Stimulated activated CD8-positive, alpha-beta memory T cell treated with anti-CD3 and anti-CD28 coated beads, Interleukin-15, amount 100 ng/mL, for 24 hours (primary cell): ENCODE measurements at regions not wholly inside any gene's neighbourhood (a gene's known extent, or its start where the extent isn't known, plus 50 kb on each side); places are given as distances from the start of the nearest gene placed in this dataset.
"Not testable (repeated sequence)": the region's sequence is repeated elsewhere in the genome, so short reads cannot be mapped to it uniquely, and the experiment has no call there.

Source experiments
- DNase-seq: peaks from one replicate; pipeline ENCODE4 v3.0.0-alpha.2; 2020; ENCODE audit warnings: low read depth

DNA sequence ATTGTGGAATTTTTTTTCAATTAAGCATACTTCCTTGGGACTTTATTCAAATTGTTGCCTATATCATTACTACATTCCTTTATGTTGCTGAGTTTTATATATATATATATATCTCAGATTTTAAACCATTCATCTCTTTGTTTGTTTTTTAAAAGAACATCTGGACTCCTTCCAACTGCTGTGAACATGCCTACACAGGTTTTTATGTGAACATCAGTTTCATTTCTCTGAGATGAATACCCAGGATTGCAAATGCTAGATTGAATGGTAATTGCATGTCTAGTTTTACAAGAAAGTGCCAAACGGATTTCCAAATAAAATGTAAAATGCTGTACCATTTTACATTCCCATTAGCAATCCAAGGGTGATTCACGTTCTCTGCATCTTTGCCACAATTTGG, 1289.3 kb downstream of the HACE1 start:
- no peak for DNase-seq

- no peak for DNase-seq
These were observed 1304.8 kb downstream of the HACE1 start for GRCh38 chr6:103554911-103555310.

DNA sequence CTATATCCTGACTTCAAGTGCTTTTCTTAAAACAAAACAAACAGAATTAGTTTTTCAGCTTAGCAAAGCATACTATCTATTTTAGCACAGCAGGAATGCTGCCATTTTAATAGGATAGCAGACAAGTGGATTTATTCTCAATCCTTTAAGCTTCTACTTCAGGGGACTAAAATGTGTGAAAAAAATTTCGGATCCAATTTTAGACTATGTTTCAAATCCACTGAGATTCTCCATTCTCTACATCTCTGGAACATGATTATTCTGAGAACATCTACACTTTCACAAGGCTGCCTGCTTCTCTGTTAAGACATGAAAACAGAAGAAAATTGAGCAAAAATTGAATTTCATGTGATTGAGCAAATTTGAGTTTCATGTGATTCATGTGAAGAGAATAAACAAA, 1321.3 kb downstream of the HACE1 start:
- no peak for DNase-seq

- no peak for DNase-seq
These were observed 1324.9 kb downstream of the HACE1 start for GRCh38 chr6:103534814-103535213.

GRCh38 chr6:103534095-103534494, 1325.6 kb downstream of the HACE1 start:
- DNase-seq, result no peak

DNA sequence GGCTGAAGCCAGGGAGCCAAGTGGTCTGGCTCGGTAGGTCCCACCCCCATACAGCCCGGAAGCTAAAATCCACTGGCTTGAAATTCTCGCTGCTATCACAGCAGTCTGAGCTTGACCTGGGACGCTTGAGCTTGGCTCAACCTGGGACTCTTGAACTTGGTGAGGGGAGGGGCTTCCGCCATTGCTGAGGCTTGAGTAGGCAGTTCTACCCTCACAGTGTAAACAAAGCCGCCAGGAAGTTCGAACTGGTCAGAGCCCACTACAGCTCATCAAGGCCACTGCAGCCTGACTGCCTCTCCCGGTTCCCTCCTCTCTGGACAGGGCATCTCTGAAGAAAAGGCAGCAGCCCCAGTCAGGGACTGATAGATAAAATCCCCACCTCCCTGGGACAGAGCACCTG, 1337.7 kb downstream of the HACE1 start:
- no peak for DNase-seq

DNA sequence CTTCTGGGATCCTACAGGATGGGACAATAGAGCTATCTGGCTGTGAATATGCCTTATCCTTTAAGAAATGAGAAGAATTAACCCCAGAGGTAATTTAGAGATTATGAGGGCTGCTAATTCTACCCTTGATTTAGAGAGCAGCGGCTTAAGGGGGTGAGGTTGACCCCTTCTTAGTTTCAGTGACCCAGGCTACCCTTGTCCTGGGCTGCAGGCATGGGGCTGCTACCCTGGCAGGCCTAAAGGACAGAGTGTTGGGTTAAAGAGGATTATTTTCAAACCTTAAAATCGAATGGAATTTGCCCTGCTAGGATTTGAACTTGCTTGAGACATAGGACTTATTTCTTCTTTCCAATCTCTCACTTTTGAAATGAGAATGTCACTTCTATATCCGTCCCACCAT, 1343.4 kb downstream of the HACE1 start:
- no peak for DNase-seq

- DNase-seq, result no peak
These were observed 1352.7 kb downstream of the HACE1 start for GRCh38 chr6:103507052-103507451.

- no peak for DNase-seq
These were observed 1354.6 kb downstream of the HACE1 start for GRCh38 chr6:103505155-103505518.

- no peak for DNase-seq
These were observed 1355.1 kb downstream of the HACE1 start for GRCh38 chr6:103504501-103505154.

DNA sequence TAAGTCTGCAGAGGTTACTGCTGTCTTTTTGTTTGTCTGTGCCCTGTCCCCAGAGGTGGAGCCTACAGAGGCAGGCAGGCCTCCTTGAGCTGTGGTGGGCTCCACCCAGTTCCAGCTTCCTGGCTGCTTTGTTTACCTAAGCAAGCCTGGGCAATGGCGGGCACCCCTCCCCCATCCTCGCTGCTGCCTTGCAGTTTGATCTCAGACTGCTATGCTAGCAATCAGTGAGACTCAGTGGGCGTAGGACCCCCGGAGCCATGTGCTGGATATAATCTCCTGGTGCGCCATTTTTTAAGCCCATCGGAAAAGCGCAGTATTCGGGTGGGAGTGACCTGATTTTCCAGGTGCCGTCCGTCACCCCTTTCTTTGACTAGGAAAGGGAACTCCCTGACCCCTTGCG, 1363.1 kb downstream of the HACE1 start:
- DNase-seq, result not testable (repeated sequence)

DNA sequence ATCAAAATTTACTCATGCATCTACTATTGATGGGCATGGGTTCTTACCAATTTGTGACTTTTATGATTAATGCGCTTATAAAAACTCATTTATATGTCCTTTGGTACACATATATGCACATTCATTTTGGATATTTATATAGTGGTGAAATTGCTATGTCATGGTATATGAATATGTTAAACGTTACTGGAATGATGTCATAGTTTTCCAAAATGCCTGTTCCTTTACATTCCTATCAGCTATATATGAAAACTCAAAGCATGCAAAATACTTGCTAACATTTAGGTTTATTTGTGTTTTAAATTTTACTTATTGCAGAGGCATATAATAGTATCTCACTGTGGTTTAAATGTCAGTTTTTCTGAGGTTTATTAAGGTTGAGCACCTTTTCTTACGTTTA, 1403.1 kb downstream of the HACE1 start:
- DNase-seq, result no peak

- no peak for DNase-seq
These were observed 1404.4 kb downstream of the HACE1 start for GRCh38 chr6:103455275-103455674.

GRCh38 chr6:103409475-103409874, 1450.2 kb downstream of the HACE1 start:
- no peak for DNase-seq

- DNase-seq, result no peak
These were observed 1454.4 kb downstream of the HACE1 start for GRCh38 chr6:103405321-103405720.

GRCh38 chr6:103404799-103405198, 1454.9 kb downstream of the HACE1 start:
- no peak for DNase-seq

DNA sequence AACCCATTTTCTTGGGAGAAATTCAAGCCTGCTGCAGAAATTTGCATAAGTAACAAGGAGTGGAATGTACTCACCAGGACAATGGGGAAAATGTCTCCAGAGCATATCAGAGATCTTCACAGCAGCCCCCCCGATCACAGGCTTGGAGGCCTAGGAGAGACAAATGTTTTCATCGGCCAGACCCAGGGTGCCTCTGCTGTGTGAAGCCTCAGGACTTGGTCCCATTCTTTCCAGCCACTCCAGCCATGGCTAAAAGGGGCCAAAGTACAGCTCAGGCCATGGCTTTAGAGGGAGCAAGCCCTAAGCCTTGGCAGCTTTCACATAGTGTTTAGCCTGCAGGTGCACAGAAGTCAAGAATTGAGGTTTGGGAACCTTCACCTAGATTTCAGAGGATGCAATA, 1463.0 kb downstream of the HACE1 start:
- no peak for DNase-seq

DNA sequence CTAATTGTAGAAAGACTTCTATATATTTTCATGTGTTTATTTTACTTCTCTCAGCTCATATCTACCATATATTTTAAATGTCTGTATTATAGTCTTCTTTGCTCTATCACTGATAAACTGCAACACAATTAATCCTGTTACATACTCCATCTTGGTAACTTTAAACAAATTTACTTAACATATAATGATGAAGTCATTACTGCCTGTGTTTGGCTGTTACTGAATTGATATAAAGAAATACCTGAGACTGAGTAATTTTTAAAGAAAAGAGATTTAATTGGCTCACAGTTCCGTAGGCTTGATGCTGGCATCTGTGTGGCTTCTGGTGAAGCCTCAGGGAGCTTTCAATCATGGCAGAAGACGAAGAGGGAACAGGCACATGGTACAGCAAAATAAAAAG, 1480.4 kb downstream of the HACE1 start:
- DNase-seq, result no peak

DNA sequence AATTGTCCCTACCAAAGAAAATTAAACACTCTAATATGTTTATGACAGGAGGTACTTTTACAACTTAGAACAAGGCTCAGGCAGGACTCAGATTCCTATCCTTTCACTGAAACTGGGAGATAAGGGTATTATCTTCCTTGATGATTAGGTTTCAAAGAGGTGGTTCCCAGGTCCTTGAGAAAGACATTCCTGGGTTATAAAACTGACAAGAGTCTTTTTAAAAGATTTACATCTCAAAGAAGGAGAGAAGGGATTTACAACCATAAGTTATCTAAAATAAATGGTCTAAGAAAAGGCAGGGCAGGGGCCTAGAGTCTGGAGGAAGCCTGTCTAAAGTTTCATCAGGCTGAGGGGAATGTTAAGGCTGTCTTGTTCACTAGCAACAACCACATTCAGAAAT, 1492.5 kb downstream of the HACE1 start:
- no peak for DNase-seq

DNA sequence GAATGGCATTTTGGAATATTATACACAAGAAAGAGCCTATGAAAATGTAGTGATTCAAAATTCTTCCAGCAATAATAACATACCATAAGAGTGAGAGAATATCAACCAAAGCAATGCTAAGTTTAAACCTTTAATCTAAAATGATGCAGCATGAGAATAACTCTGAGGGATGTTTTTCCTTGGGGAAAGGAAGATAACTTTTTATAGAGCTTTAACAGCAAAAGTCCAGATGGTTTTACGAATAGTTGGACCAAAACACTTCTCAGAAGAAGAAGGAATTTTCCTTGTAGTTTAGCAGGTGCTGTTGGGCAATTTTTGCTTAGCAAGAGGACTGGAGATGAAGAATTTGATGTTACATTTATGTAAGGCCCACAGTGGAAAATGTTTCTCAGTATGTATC, 1503.2 kb downstream of the HACE1 start:
- no peak for DNase-seq

- no peak for DNase-seq
These were observed 1515.1 kb downstream of the HACE1 start for GRCh38 chr6:103344554-103345163.

- no peak for DNase-seq
These were observed 1524.3 kb downstream of the HACE1 start for GRCh38 chr6:103335412-103335811.

DNA sequence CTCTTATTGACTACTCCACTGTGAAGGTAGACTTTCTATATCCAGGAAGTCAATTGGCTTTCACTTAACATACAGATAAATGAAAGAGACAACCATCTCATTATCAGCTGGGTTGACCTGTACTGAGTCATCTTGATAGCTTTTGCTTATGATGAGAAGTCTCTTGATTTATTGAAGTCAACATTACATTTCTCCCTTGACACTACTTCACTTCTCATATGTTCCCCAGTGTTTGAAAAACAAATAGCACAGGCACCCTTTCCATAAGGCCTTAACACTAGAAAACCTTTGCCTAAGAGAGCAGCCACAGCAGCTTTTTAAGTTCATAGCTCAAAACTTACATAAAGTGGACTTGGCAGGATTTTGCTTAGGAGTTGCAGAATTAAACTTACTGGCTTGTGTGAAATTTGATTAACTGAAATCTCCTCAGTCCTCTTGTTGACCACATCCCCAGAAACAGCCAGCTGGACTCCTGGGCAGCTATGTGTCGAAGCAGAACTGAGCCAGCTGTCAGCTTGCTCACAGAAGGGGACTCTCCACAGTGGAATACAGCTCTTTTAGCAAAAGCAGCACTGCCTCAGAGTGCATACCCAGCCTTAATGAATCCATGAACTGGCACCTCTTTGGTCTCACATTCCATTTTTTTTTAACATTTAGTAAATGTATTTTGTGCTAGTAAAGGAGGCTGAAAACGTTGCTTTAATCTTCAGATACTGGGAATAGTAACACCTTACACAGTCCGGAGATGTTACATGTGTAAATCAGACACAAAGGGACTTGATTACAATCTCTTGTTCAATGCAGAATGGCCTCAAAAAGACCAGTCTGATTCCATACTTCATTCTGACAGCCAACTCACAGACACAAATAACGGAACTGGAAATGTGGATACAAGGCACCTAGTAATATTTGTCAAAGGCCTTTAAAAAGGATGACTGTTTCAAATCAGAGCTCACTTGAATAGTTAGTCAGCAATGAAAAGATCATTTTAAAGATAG, 1532.7 kb downstream of the HACE1 start:
- no peak for DNase-seq
